ENCODE measurements at regions not wholly inside any gene's neighbourhood (a gene's known extent, or its start where the extent isn't known, plus 50 kb on each side); places are given as distances from the start of the nearest gene placed in this dataset.
"Not testable (repeated sequence)": the region's sequence is repeated elsewhere in the genome, so short reads cannot be mapped to it uniquely, and the experiment has no call there.

- no peak overlapping the region for H3K4me3 Mint-ChIP-seq (ENCODE audit: low read depth)
- H3K27me3 Mint-ChIP-seq (ENCODE audit: low read depth): no peaks in the 10 kb centered on the region
- H3K36me3 Mint-ChIP-seq (ENCODE audit: low read depth): no peaks in the 10 kb centered on the region
- no peak for DNase-seq (ENCODE audit: low spot score)
- intact Hi-C loops (cut with micrococcal nuclease): no loop called here
- no peaks in the 10 kb centered on the region for H3K4me1 Mint-ChIP-seq (ENCODE audit: low read depth)
- no peak overlapping the region for H3K27ac Mint-ChIP-seq
- no peaks in the 10 kb centered on the region for H3K9me3 Mint-ChIP-seq
Observed at GRCh38 chr9:87781331-87781730, 55.4 kb downstream of the CTSL start.

GRCh38 chr9:87783180-87783579 is 57.3 kb downstream of the CTSL start:
- DNase-seq (ENCODE audit: low spot score): no peak
- H3K27me3 Mint-ChIP-seq (ENCODE audit: low read depth): no peaks in the 10 kb centered on the region
- no peak overlapping the region for H3K27ac Mint-ChIP-seq
- H3K9me3 Mint-ChIP-seq: no peaks in the 10 kb centered on the region
- H3K4me3 Mint-ChIP-seq (ENCODE audit: low read depth): no peak overlapping the region
- no peaks in the 10 kb centered on the region for H3K36me3 Mint-ChIP-seq (ENCODE audit: low read depth)
- intact Hi-C loops (cut with micrococcal nuclease): no loop called here
- H3K4me1 Mint-ChIP-seq (ENCODE audit: low read depth): peaks cover 6% of the 10 kb centered on the region

- H3K27ac Mint-ChIP-seq; DNase-seq (ENCODE audit: low spot score); H3K9me3 Mint-ChIP-seq; H3K4me3 Mint-ChIP-seq (ENCODE audit: low read depth); H3K4me1 Mint-ChIP-seq (ENCODE audit: low read depth); H3K36me3 Mint-ChIP-seq (ENCODE audit: low read depth); H3K27me3 Mint-ChIP-seq (ENCODE audit: low read depth); intact Hi-C loops (cut with micrococcal nuclease): not testable (repeated sequence)
Observed at GRCh38 chr9:87785315-87785970, 59.5 kb downstream of the CTSL start.

- Mint-ChIP-seq H3K27me3 (ENCODE audit: low read depth) (no peaks in the 10 kb centered on the region), H3K4me1 (ENCODE audit: low read depth) (peaks cover 9% of the 10 kb centered on the region), H3K4me3 (ENCODE audit: low read depth) (no peak overlapping the region), H3K36me3 (ENCODE audit: low read depth) (no peaks in the 10 kb centered on the region), H3K27ac (no peak overlapping the region), H3K9me3 (no peaks in the 10 kb centered on the region)
- intact Hi-C loops (cut with micrococcal nuclease): no loop called here
- DNase-seq (ENCODE audit: low spot score): no peak
Observed at GRCh38 chr9:87786423-87786822, 60.5 kb downstream of the CTSL start.

- intact Hi-C loops (cut with micrococcal nuclease): no loop called here
- Mint-ChIP-seq H3K9me3 (no peaks in the 10 kb centered on the region), H3K36me3 (ENCODE audit: low read depth) (peaks cover 1% of the 10 kb centered on the region), H3K4me3 (ENCODE audit: low read depth) (no peak overlapping the region), H3K27me3 (ENCODE audit: low read depth) (no peaks in the 10 kb centered on the region), H3K4me1 (ENCODE audit: low read depth) (peaks cover 12% of the 10 kb centered on the region), H3K27ac (no peak overlapping the region)
- DNase-seq (ENCODE audit: low spot score): no peak
Observed at GRCh38 chr9:87786876-87787275, 61.0 kb downstream of the CTSL start.

GRCh38 chr9:87787735-87788134 is 61.8 kb downstream of the CTSL start:
- H3K27ac Mint-ChIP-seq: no peak overlapping the region
- H3K4me3 Mint-ChIP-seq (ENCODE audit: low read depth): no peak overlapping the region
- no peak for DNase-seq (ENCODE audit: low spot score)
- no peaks in the 10 kb centered on the region for H3K27me3 Mint-ChIP-seq (ENCODE audit: low read depth)
- intact Hi-C loops (cut with micrococcal nuclease): no loop called here
- peaks cover 16% of the 10 kb centered on the region for H3K4me1 Mint-ChIP-seq (ENCODE audit: low read depth)
- peaks cover 4% of the 10 kb centered on the region for H3K36me3 Mint-ChIP-seq (ENCODE audit: low read depth)
- no peaks in the 10 kb centered on the region for H3K9me3 Mint-ChIP-seq

GRCh38 chr9:87792831-87793288 is 66.9 kb downstream of the CTSL start:
- H3K4me1 Mint-ChIP-seq (ENCODE audit: low read depth): peaks cover 55% of the 10 kb centered on the region
- peaks cover 10% of the 10 kb centered on the region for H3K36me3 Mint-ChIP-seq (ENCODE audit: low read depth)
- DNase-seq (ENCODE audit: low spot score): peak; percentile 44
- H3K9me3 Mint-ChIP-seq: no peaks in the 10 kb centered on the region
- intact Hi-C loops (cut with micrococcal nuclease): loop anchor here (1.0 to 5.0 kb wide), 2 partner anchors 19 to 256 kb away; no protein-coding TSS in a partner anchor
- no peak overlapping the region for H3K4me3 Mint-ChIP-seq (ENCODE audit: low read depth)
- peak overlapping the region; percentile 89 for H3K27ac Mint-ChIP-seq
- H3K27me3 Mint-ChIP-seq (ENCODE audit: low read depth): no peaks in the 10 kb centered on the region

GRCh38 chr9:87793292-87793691 is 67.4 kb downstream of the CTSL start:
- Mint-ChIP-seq H3K27ac (peak overlapping the region; percentile 89), H3K36me3 (ENCODE audit: low read depth) (peaks cover 10% of the 10 kb centered on the region), H3K27me3 (ENCODE audit: low read depth) (no peaks in the 10 kb centered on the region), H3K4me1 (ENCODE audit: low read depth) (peaks cover 57% of the 10 kb centered on the region), H3K9me3 (no peaks in the 10 kb centered on the region), H3K4me3 (ENCODE audit: low read depth) (no peak overlapping the region)
- intact Hi-C loops (cut with micrococcal nuclease): loop anchor here (1.0 to 5.0 kb wide), 2 partner anchors 19 to 256 kb away; no protein-coding TSS in a partner anchor
- DNase-seq (ENCODE audit: low spot score): no peak

GRCh38 chr9:87795178-87795577 is 69.3 kb downstream of the CTSL start:
- no peak overlapping the region for H3K4me3 Mint-ChIP-seq (ENCODE audit: low read depth)
- peaks cover 10% of the 10 kb centered on the region for H3K36me3 Mint-ChIP-seq (ENCODE audit: low read depth)
- intact Hi-C loops (cut with micrococcal nuclease): loop anchor here (5.0 kb wide), 1 partner anchor 68 kb away; the partner anchor contains the start of gene CTSL
- peaks cover 58% of the 10 kb centered on the region for H3K4me1 Mint-ChIP-seq (ENCODE audit: low read depth)
- H3K9me3 Mint-ChIP-seq: no peaks in the 10 kb centered on the region
- DNase-seq (ENCODE audit: low spot score): no peak
- H3K27ac Mint-ChIP-seq: peak overlapping the region; percentile 23
- H3K27me3 Mint-ChIP-seq (ENCODE audit: low read depth): no peaks in the 10 kb centered on the region

GRCh38 chr9:87796196-87796595 is 70.3 kb downstream of the CTSL start:
- H3K4me1 Mint-ChIP-seq (ENCODE audit: low read depth): peaks cover 55% of the 10 kb centered on the region
- H3K27ac Mint-ChIP-seq: no peak overlapping the region
- intact Hi-C loops (cut with micrococcal nuclease): loop anchor here (5.0 kb wide), 1 partner anchor 69 kb away; the partner anchor contains the start of gene CTSL
- no peaks in the 10 kb centered on the region for H3K9me3 Mint-ChIP-seq
- peaks cover 10% of the 10 kb centered on the region for H3K36me3 Mint-ChIP-seq (ENCODE audit: low read depth)
- H3K4me3 Mint-ChIP-seq (ENCODE audit: low read depth): no peak overlapping the region
- DNase-seq (ENCODE audit: low spot score): no peak
- no peaks in the 10 kb centered on the region for H3K27me3 Mint-ChIP-seq (ENCODE audit: low read depth)

- no peaks in the 10 kb centered on the region for H3K27me3 Mint-ChIP-seq (ENCODE audit: low read depth)
- intact Hi-C loops (cut with micrococcal nuclease): loop anchor here (5.0 kb wide), 1 partner anchor 71 kb away; the partner anchor contains the start of gene CTSL
- peaks cover 42% of the 10 kb centered on the region for H3K4me1 Mint-ChIP-seq (ENCODE audit: low read depth)
- H3K9me3 Mint-ChIP-seq: no peaks in the 10 kb centered on the region
- H3K27ac Mint-ChIP-seq: no peak overlapping the region
- no peak for DNase-seq (ENCODE audit: low spot score)
- H3K36me3 Mint-ChIP-seq (ENCODE audit: low read depth): peaks cover 4% of the 10 kb centered on the region
- H3K4me3 Mint-ChIP-seq (ENCODE audit: low read depth): no peak overlapping the region
Observed at GRCh38 chr9:87798261-87798833, 72.4 kb downstream of the CTSL start.

GRCh38 chr9:87799503-87799902 is 73.6 kb downstream of the CTSL start:
- Mint-ChIP-seq H3K4me1 (ENCODE audit: low read depth) (peaks cover 30% of the 10 kb centered on the region), H3K36me3 (ENCODE audit: low read depth) (no peaks in the 10 kb centered on the region), H3K9me3 (no peaks in the 10 kb centered on the region), H3K27me3 (ENCODE audit: low read depth) (no peaks in the 10 kb centered on the region), H3K27ac (no peak overlapping the region), H3K4me3 (ENCODE audit: low read depth) (no peak overlapping the region)
- intact Hi-C loops (cut with micrococcal nuclease): loop anchor here (5.0 kb wide), 1 partner anchor 72 kb away; the partner anchor contains the start of gene CTSL
- no peak for DNase-seq (ENCODE audit: low spot score)

GRCh38 chr9:87800456-87800855 is 74.5 kb downstream of the CTSL start:
- intact Hi-C loops (cut with micrococcal nuclease): no loop called here
- Mint-ChIP-seq H3K9me3 (no peaks in the 10 kb centered on the region), H3K27me3 (ENCODE audit: low read depth) (no peaks in the 10 kb centered on the region), H3K4me1 (ENCODE audit: low read depth) (peaks cover 21% of the 10 kb centered on the region), H3K4me3 (ENCODE audit: low read depth) (no peak overlapping the region), H3K36me3 (ENCODE audit: low read depth) (no peaks in the 10 kb centered on the region), H3K27ac (no peak overlapping the region)
- DNase-seq (ENCODE audit: low spot score): no peak
